Liver (tissue), 3 donors: ENCODE measurements at regions not wholly inside any gene's neighbourhood (a gene's known extent, or its start where the extent isn't known, plus 50 kb on each side); places are given as distances from the start of the nearest gene placed in this dataset.

Experiments used
- ATF3 ChIP-seq: IDR thresholded peaks from 2 replicates; pipeline ENCODE4 v1.6.1; 2016; ENCODE audit warnings: antibody characterized with exemption
- CTCF ChIP-seq: fragments of 150-350 bp; IDR thresholded peaks from 2 replicates; pipeline ENCODE4 v1.5.1; 2017; ENCODE audit warnings: improper control_type of control experiment, low read depth, low read length; ENCODE audit not compliant: missing input control
- FOXA1 ChIP-seq: IDR thresholded peaks from 2 replicates; pipeline ENCODE4 v1.6.1; 2016; ENCODE audit warnings: antibody characterized with exemption
- REST ChIP-seq: IDR thresholded peaks from 2 replicates; pipeline ENCODE4 v1.6.1; 2016; ENCODE audit warnings: antibody characterized with exemption, mild to moderate bottlenecking
- SP1 ChIP-seq: IDR thresholded peaks from 2 replicates; pipeline ENCODE4 v1.6.1; 2018; ENCODE audit warnings: antibody characterized with exemption, mild to moderate bottlenecking
- TAF1 ChIP-seq: conservative IDR thresholded peaks from 2 replicates; pipeline ENCODE4 v1.6.1; 2016; ENCODE audit warnings: antibody characterized with exemption, mild to moderate bottlenecking
- YY1 ChIP-seq: IDR thresholded peaks from 2 replicates; pipeline ENCODE4 v1.6.1; 2016; ENCODE audit warnings: antibody characterized with exemption, mild to moderate bottlenecking
- ZBTB33 ChIP-seq: IDR thresholded peaks from 2 replicates; pipeline ENCODE4 v1.6.1; 2016; ENCODE audit warnings: antibody characterized with exemption
- donor health status: healthy.
- donor health status: healthy.

GRCh38 chr19:13627531-13627930, 121.3 kb upstream of the CACNA1A start:
- TF ChIP-seq CTCF: no peak
- no peak for TF ChIP-seq ATF3
- no peak for TF ChIP-seq ZBTB33
- no peak for TF ChIP-seq SP1
- no peak for TF ChIP-seq FOXA1
- TF ChIP-seq REST: no peak
- no peak for TF ChIP-seq YY1
- TF ChIP-seq TAF1: no peak
